Fibroblast of upper back skin (primary cell): ENCODE measurements at regions not wholly inside any gene's neighbourhood (a gene's known extent, or its start where the extent isn't known, plus 50 kb on each side); places are given as distances from the start of the nearest gene placed in this dataset.

Source experiments
- DNase-seq: peaks from one replicate; pipeline ENCODE4 v3.0.0-alpha.2; 2013

GRCh38 chr14:51780741-51781140 is 79.7 kb upstream of the GNG2 start:
- peak; percentile 19 for DNase-seq

- no peak for DNase-seq
Measured at GRCh38 chr14:51781381-51781780, 79.0 kb upstream of the GNG2 start.

GRCh38 chr14:51782435-51782834 is 78.0 kb upstream of the GNG2 start:
- DNase-seq = no peak

DNA sequence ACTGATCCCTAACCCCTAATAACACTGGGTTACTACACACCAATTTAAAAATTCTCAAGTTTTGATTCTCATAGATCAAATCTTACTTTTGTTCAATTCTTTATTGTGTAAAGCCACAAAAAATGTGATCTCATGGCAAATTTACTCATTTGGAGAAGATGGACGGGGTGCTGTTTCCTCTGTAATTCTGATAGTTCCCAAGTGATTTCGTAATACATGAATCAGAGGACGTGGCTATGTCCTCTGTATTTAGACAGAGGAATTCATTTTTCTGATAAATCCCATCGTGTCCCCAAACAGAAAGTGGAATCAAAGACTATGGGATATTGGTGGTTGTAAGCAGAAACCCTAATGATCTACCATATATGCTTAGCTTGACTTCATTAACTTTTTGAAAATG is 76.6 kb upstream of the GNG2 start:
- peak; percentile 67 for DNase-seq

DNA sequence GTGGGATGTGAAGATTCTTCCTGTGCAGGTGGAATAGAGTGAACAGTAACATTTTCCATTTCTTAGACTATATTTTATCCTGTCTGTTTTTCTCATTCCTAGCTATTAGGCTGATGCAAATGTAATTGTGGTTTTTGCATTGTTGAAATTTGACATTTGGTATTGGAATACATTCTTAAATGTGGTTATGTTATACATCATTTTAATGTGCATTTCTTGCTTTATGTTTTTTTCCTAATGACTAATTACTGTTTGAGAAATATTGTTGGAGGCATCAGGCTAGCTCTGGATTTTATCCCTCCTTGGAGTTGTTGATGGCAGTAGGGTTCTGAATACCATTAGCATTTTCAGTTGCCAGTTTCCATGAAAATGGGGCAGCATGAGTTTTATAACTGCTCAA is 75.9 kb upstream of the GNG2 start:
- DNase-seq = peak; percentile 19

DNA sequence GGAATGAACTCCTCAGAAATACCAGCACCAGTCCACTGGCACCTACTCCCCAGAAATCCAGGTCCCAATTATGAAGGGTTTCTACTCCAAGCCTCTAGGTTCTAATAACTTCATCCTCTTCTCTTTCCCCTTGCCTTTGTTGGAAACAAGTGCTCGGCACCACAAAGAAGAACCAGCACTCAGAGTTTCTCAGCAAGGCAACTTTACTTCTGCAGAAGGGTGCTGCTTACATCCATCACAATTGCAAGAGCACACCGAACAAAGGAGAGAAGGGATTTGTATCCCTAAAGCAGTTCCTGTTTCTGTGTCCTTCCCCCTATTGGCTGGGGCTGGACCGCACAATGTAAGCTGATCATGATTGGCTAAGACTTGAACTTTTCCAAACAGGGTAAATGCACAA is 74.2 kb upstream of the GNG2 start:
- DNase-seq = no peak

GRCh38 chr14:51787352-51787751 is 73.1 kb upstream of the GNG2 start:
- no peak for DNase-seq

GRCh38 chr14:51789114-51789513 is 71.3 kb upstream of the GNG2 start:
- DNase-seq = no peak

GRCh38 chr14:51789596-51789995 is 70.8 kb upstream of the GNG2 start:
- DNase-seq = no peak

DNA sequence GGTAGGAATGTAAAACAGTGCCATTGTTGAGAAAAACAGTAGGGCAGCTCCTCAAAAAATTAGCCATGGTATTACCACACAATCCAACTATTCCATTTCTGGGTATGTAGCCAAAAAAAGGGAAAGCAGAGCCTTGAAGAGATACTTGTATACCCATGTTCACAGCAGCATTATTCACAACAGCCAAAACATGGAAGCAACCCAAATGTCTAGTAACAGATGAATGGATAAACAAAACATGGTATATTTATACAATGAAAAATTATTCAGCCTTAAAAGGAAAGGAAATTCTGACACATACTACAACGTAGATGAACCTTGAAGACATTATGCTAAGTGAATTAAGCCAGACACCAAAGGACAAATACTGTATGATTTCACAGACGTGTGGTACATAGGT is 67.6 kb upstream of the GNG2 start:
- no peak for DNase-seq

GRCh38 chr14:51805541-51805940 is 54.9 kb upstream of the GNG2 start:
- no peak for DNase-seq

- DNase-seq = no peak
Measured at GRCh38 chr14:51806026-51807023, 54.1 kb upstream of the GNG2 start.

DNA sequence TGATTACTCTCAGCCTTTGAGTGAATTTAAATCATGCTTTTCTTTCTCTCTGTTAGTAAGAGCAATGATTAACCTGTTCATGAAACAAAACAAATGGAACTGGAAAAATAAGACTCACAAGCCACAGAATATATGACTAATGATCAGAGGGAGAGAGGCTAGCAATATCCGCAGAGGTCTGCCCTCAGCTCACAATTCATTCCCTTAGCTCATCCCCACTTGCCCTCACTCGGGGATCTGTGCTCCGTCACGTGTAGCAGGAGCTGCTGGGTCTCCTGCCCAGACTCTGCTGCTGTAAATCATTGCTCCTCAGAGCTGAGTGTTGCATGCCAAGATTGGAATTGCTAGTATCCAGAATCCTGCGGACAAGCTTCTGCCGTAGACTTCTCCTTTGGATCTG is 53.1 kb upstream of the GNG2 start:
- DNase-seq = peak; percentile 77
